ENCODE measurements at regions not wholly inside any gene's neighbourhood (a gene's known extent, or its start where the extent isn't known, plus 50 kb on each side); places are given as distances from the start of the nearest gene placed in this dataset.

DNA sequence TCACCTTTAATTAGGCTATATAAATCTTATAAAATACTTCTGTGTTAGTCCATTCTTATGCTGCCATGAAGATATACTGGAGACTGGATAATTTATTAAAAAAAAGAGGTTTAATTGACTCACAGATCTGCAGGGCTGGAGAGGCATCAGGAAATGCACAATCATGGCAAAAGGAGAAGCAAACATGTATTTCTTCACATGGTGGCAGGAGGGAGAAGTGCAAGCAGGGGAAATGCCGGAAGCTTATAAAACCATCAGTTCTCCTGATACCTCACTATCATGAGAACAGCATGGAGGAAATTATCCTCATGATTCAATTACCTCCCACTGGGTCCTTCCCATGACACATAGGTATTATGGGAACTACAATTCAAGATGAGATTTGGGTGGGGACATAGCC, 504.4 kb downstream of the RIT2 start:
- no peak for DNase-seq (ENCODE audit: low read depth in 4 of 4, low spot score in 1 of 4)

DNA sequence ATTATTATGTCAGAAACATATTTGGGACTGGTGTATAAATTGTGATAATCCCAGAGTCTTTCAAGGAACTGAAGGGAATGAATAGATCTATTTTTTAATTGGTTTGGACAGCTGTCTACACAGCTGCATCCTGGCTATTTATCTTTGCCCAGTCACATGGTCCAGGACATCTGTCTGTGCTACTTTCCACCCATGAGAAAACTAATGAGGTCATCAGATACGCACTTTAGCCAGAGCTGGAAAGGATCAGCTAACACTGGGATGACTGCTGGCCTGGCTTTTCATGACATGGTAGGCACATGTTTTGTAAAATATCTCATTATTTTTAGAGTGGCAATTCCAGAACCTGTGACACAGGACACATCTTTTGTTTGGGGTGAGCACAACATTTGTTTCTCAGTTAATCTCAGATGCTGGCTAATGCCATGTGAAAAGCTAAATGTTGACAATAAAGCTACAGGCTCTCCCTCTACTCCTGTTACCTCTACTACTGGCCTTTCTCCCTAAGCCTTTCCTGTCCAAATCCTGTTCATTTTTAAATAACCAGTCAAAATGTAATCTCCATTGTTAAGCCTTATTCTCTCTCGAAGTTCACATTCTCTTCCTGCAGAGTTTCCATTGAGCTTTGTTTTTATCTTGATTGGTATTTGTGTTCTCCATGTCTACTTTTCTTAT, 500.7 kb downstream of the RIT2 start:
- no peak for DNase-seq (ENCODE audit: low read depth in 4 of 4, low spot score in 1 of 4)

DNA sequence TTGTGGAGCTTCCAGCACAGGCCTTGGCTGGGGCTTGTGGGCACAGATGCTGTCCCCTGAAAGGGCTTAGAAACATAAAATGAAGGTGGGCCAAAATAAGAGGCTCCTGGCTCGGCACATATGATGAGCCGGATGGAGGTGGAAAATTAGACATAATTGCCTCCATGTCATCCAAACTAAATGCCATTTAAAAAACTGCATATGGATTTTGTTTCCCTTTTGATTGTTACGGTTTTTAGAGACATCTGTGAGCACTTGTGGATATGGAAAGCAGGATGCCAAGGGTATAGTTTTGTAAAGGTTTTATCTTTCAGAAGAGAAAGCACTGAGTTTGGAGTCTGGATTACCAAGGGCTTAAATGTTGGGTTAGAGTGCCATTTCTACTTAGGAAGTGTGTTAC, 498.3 kb downstream of the RIT2 start:
- no peak for DNase-seq (ENCODE audit: low read depth in 4 of 4, low spot score in 1 of 4)

DNA sequence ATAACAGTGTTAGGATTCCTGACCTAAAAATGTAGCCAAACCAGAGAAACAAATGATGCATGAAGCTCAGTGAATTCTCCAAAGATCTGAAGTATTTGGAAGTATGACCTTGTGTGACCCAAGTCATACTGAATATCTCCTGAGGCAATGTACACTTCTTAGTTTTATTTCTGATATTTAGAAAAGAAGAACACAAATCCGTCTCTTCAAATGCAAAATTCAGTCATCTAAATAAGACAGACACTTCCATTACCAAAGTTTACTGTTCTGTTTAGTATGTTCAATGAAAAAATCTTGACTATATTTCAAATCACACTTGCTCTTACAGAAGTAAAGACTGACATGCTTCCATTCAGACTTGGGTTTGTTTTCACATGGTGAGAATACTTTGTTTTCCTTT, 495.7 kb downstream of the RIT2 start:
- no peak for DNase-seq (ENCODE audit: low read depth in 4 of 4, low spot score in 1 of 4)

DNA sequence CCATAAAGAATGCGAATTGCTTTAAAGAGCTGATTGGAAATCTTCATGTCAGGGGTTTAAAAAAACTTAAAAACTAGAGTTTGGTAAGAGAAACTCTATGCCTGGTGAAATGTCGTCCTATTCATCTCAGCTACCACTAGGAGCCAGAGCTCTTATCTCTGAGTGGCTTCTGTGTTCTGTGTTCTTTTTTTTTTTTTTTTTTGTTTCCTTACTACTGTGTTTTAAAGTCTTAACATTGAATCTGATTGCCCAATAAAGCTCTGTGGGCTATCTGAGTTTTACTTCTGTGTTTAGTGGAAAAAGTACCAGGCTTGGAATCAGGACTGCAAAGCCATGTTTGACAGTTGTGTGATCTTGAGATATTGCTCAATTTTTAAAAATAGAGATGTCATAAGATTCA, 494.8 kb downstream of the RIT2 start:
- DNase-seq (ENCODE audit: low read depth in 4 of 4, low spot score in 1 of 4) = no peak

DNA sequence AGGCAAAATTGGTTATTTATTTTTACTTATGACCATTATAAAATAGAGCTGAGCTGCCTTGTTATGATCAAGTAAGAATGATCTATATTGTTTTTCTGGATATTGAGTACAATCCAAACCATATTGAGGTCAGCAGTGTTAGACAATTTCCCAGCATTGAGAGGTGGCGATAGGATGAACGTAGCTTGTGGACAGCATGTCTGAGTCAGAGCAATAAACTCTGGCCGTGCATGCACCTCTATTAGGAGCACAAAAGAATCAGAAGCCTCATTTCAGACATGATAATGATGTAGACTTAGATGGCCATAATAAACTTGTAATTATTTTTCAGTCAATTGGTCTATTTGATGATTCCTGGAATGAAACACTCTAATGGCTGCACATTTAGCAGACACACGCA, 491.6 kb downstream of the RIT2 start:
- no peak for DNase-seq (ENCODE audit: low read depth in 4 of 4, low spot score in 1 of 4)

DNA sequence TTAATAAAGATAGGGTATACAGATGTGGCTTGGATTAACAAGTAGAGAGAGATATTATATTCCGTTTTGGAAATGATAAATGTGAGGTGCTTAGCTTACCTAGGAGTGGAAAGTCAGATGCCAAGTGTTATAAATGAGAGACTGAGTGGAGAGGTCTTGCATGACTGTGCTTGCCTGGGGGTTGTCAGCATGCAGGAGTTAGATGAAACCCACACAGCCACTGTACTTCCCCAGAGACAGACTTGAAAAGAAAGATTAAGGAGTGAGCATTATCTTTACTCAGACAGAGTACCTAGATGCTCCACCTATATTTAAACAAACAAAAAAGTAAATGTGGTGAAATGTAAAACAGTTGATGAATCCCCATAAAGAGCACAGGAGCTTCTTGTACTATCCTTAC, 482.7 kb downstream of the RIT2 start:
- no peak for DNase-seq (ENCODE audit: low read depth in 4 of 4, low spot score in 1 of 4)

DNA sequence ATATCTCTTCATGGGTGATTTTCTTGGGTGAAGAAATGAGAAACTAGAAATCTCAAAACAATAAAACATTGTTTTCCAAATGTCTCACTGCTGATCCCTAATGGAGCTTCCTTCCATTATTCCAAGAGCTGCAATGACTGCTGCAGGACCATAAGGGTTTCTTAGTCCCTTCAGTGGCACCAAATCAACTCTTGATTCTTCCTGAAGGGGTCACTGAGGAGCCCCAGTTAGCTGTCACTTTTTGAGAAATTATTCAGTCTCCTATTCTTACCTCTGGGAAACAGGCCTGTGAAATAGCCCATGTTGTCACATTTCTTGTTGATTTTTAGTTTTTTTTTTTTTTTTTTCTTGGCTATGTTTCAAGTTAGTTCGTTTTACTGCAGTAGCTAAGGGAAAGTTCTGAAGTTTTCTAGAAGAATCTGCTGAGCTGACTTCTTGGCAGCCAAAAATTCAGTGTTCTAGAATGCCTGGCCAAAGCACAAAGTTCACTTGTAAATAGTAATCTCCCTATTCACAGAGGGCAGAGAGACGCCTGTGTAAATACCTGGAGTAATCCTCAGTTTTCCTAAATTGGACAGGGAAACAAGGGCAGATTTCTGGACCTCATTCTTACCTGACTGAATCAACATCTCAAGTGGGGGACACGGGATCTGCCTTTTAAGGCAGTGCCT, 480.0 kb downstream of the RIT2 start:
- DNase-seq (ENCODE audit: low read depth in 4 of 4, low spot score in 1 of 4) = no peak

DNA sequence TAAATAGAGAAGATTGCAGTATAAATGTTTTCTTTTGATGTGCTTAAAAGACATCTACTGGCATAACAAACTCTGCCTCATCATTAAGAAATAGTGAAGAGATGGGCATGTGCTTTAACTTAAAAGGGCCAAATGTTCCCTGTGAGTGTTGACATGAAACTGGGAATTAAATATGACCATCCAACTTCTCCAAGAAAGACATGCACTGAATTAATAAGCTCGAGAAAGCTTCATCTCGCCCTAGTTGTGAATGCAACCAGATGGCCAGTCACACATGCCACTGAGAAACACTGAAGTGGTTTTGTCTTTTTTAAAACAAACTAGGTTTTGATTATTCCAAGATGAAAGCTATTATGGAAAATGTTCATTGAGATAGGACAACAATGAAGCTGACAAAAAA, 479.2 kb downstream of the RIT2 start:
- DNase-seq (ENCODE audit: low read depth in 4 of 4, low spot score in 1 of 4) = no peak

DNA sequence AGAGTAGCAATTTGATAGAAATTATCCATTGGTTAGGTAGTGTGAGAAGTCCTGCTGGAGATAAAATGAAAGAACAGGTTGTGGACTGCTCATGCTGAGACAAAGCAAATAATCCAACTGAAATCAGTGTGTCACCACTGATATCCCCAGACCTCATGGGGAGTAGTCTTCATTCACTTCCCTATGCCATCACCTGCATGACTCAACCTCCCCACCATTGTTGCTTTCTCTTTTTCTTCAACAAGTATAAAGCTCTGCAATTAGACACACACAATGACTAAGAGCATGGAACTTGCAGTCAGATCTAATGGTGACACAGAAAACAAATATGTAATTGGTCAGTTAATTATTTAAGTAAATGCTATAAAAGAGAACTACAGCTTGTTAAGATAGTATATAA, 475.3 kb downstream of the RIT2 start:
- no peak for DNase-seq (ENCODE audit: low read depth in 4 of 4, low spot score in 1 of 4)

DNA sequence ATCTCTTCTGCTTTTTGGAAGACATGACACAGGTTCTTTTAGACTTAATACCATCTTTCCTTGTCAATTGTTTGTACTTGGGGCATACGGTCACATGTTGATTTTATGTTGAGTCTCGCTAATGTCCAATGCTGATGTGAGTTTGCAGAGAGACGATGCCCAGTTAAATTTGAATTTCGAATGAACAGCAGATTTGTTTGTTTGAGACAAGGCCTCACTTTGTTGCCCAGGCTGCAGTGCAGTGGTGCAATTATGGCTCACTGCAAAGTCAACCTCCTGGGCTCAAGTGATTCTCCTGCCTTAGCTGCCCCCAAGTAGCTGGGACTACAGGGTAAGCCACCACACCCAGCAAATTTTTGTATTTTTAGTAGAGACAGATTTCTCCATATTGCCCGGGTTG, 473.5 kb downstream of the RIT2 start:
- DNase-seq (ENCODE audit: low read depth in 4 of 4, low spot score in 1 of 4) = no peak

DNA sequence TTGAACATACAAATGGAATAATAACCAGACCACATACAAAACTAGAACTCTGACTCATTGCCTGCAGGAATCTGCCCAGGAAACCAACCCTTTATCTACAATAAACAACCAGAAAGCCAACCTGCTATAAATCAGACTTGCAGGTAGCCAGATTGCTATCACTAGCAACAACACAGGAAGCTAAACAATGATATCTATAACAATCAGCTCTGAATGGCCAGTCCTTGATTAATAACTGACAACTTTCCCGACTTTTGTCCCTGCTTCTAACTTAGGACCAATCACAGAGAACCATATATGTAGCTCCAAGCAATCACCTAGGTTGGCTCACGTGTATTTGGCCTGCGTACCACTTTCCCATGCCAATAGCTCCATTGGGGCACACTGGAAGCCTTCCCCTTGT, 470.8 kb downstream of the RIT2 start:
- DNase-seq (ENCODE audit: low read depth in 4 of 4, low spot score in 1 of 4) = no peak

DNA sequence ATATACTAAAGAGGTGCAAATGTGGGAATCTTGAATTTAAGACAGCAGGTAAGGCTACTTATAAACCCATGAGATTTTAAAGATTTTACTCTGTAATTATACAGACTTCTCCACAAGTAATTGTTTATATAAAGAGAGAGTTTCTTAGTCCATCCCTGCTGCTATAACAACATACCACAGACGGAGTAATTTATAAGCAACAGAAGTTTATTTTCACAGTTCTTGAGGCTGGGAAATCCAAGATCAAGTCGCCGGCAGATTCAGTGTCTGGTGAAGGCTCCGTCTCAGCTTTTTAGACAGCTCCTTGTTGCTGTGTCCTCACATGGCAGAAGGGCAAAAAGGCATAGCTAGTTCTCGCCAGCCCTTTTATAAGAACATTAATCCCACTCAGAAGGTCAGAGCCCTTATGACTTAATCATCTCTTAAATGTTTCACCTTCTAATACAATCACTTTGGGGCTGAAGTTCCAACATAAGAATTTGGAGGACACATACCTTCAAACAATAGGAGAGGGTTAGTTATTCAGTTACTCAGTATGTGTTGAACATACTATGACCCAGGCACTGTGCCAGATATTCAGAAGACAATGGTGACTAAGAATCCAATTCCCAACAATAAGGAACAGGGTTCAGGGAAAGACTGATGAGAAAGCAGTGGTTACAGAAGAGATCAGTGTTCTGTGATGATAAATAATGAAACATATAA, 466.0 kb downstream of the RIT2 start:
- DNase-seq (ENCODE audit: low read depth in 4 of 4, low spot score in 1 of 4) = no peak

DNA sequence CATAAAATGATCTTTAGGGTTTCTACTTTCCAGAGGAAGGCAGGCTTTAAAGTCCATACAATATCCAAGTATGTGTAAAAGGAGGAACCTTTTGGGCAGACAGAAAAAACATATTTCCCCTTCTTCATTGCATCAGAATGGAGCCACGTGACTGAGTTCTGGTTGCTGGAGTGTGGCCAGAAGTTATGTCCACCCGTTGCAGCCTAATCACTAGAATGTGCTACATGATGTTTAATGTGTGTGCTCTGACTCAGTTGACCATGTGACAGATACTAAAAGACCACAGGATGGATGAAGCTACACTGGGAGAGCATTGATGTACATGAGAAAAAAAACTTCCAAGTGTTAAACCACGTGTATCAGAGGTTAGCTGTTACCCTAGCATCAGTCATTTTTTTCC, 460.9 kb downstream of the RIT2 start:
- DNase-seq (ENCODE audit: low read depth in 4 of 4, low spot score in 1 of 4) = no peak

DNA sequence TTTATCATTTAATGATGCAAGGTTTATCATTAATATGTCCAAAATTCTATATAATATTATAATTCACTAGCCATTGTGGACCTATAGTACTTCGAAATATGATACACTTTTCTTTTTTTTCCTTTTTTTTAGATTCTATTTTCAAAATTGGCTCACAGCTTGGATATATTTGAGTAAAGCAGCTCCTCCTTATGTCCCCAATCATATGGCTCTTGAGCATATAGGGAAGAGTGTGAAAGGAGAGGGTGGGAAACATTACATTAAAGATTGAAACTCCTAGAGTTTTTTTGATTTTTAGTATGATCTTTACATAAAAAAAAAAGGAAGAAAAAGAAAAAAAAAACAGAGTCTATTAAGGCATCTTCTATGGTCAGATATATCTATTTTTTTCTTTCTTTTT, 457.9 kb downstream of the RIT2 start:
- no peak for DNase-seq (ENCODE audit: low read depth in 4 of 4, low spot score in 1 of 4)

DNA sequence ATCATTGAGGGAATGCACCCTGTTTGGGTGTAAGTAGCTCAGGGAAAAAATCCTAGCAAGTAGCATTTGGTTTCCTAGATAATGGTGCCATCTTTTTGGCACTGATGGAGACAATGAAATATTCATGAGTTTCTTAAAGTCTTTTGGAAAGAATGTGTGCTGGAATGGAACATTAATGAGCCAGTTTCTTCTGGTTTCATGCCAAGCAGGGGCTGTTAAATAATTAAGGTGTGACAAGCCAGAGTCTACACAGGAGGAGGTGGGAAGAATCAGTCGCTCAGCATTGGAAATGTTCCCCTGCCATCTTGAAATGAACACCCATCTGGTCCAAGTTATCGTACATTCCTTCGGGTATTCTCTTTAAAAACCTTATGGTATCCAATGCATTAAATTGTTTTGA, 457.3 kb downstream of the RIT2 start:
- no peak for DNase-seq (ENCODE audit: low read depth in 4 of 4, low spot score in 1 of 4)

DNA sequence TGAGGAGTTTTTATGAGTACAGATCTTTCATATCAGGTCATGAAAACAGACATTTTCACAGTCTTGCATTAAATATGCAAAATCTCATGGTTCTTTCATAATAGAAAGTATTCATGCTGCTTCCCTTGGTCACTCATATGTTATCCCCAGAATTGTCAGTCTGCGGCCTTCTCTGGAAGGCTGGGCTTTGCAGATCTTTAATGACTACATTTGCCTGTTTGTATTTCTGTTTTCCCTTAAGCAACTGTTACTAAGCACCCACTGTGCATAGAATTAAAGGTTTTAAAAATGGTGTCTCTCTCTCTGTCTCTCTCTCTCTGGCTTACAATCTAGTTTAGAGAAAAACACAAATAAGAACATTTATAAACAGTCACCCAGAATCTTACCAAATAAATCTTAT, 456.3 kb downstream of the RIT2 start:
- DNase-seq (ENCODE audit: low read depth in 4 of 4, low spot score in 1 of 4) = no peak

DNA sequence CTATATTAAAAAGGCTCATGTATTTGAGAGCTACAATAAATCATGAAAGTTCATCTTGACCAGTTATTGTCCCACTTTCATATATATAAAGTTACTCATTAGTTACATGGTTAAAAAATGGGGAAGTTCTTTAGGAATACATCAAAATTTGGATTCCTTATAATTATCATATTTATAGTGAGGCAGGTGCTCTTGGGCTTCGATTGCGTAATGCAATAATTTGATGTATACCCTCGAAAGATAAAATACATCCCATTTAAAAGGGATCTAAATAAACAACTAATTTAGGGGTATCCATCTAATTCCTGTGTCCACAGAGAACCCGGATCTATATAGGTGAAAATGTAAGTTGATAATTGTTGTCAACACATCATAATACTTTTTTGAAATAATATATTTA, 444.6 kb downstream of the RIT2 start:
- DNase-seq (ENCODE audit: low read depth in 4 of 4, low spot score in 1 of 4) = no peak

DNA sequence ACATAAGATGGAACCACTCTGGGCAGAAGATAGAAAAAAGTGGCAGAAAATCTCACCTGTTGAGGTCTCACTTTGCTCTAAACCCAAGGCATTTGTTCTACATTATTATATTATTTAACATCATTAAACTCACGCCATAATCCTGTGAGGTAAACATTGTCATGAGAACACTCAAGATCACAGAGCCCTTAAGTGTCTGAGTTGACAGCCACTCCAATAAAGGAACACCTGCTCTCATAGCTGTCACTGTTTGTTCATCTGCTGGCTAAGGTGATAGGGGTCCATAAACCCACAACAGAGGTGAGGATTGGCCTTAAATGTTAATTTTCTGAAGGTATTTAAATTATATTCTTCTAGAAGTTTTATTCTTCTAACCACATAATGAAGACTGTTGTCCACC, 439.7 kb downstream of the RIT2 start:
- no peak for DNase-seq (ENCODE audit: low read depth in 4 of 4, low spot score in 1 of 4)

DNA sequence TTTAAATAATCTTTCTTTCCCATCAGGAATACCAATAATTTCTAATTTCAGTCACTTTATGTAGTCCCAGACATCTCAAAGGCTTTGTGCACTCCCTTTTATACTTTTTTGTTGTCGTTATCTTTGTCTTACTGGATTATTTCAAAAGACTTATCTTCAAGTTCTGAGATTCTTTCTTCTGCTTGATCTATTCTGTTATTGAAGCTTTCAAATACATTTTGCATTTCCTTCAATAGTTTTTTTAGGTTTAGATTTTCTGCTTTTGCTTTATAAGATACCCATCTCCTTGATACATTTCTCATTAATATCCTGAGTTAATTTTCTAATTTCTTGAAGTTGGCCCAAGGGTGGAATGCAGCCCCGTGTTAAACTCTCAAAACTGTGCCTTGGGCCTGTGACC, 432.4 kb downstream of the RIT2 start:
- DNase-seq (ENCODE audit: low read depth in 4 of 4, low spot score in 1 of 4) = no peak

DNA sequence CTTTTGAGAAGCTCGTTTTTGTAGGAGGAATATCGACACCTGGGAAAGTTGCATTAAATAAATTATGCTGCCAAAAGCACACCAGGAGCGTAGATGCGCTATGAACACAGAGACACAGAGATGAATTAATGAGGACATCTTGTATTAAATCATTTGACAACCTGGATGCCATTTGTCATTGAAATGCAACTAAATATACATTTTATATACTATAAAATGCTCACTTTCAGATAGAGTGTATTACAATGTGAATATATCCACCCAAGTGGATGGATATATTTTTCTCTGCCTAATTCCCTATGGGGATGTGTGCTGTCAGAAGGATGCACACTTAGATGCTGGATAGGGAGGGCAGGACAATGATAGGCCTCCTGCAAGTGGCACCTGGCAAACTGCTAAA, 426.2 kb downstream of the RIT2 start:
- no peak for DNase-seq (ENCODE audit: low read depth in 4 of 4, low spot score in 1 of 4)
